ENCODE measurements at regions not wholly inside any gene's neighbourhood (a gene's known extent, or its start where the extent isn't known, plus 50 kb on each side); places are given as distances from the start of the nearest gene placed in this dataset.

DNA sequence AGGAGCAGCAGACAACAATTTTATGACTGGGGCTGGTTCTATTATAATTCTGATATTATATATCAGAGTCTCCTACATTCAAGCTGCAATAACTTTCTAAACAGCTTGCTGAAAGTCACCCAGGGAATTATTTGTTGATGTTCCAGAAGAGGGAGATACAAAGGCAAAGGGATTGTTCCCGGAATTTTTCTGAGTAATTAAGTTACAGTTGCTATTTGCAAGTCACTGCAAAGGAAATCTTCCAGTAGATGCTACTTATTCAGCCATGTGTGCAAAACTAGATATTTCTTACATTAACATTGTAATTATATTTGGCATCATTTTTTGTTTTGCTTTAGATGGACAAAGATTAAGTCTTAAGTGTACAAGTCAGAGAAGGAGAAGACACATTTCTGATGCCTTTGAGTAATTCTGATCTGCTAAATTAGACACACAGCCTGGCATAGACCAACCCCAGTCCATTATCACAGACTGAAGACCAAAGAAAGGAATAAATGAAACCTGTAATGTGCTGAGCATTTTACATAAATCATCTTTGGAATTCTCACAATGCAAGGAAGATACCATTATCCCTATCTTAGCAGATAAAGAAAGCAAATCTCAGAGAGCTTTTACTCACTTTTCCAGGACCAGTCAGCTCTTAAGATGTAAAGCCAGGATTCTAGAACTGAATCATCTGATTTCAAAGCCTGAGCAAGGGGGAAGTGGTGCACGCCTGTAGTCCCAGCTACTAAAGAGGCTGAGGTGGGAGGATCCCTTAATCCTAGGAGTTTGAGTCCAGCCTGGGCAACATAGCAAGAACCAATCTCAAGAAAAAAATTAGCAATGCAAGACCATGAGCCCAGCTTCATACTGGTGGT lies 62.6 kb upstream of the AKAP12 start:
- ChIA-PET CTCF (no interaction called here), POLR2A (ENCODE audit: unreplicated experiment) (no interaction called here)
- no TSS peak for BruUV-seq (replicated peaks)
- intact Hi-C loops (cut with micrococcal nuclease) = no loop called here
- TF ChIP-seq EZH2 (IDR thresholded peaks at IDR 0.05; ENCODE audit: low read length, unreplicated experiment) = no peak
- TF ChIP-seq EZH2phosphoT487 (IDR thresholded peaks at IDR 0.05; ENCODE audit: borderline replicate concordance, low read length) = no peak
- TF ChIP-seq, protein P1, sequence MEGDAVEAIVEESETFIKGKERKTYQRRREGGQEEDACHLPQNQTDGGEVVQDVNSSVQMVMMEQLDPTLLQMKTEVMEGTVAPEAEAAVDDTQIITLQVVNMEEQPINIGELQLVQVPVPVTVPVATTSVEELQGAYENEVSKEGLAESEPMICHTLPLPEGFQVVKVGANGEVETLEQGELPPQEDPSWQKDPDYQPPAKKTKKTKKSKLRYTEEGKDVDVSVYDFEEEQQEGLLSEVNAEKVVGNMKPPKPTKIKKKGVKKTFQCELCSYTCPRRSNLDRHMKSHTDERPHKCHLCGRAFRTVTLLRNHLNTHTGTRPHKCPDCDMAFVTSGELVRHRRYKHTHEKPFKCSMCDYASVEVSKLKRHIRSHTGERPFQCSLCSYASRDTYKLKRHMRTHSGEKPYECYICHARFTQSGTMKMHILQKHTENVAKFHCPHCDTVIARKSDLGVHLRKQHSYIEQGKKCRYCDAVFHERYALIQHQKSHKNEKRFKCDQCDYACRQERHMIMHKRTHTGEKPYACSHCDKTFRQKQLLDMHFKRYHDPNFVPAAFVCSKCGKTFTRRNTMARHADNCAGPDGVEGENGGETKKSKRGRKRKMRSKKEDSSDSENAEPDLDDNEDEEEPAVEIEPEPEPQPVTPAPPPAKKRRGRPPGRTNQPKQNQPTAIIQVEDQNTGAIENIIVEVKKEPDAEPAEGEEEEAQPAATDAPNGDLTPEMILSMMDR (conservative IDR thresholded peaks at IDR 0.05; ENCODE audit: low read depth, low read length) = no peak
- DNase-seq (no peak), ATAC-seq (no peak)
- H3K27me3 ChIP-seq (ENCODE audit: low read length) = no peaks in the 10 kb centered on the region
- H3K9me2 ChIP-seq (replicated peaks; ENCODE audit: low read length) = no peaks in the 10 kb centered on the region
- no peak overlapping the region for H3K27ac ChIP-seq (ENCODE audit: low read length)
- H4K20me1 ChIP-seq (ENCODE audit: low read length) = no peaks in the 10 kb centered on the region
- no peak overlapping the region for H3K9ac ChIP-seq (ENCODE audit: low read length)
- no peaks in the 10 kb centered on the region for H3K79me2 ChIP-seq (ENCODE audit: low read length)
- no peak overlapping the region for H3K4me3 ChIP-seq (ENCODE audit: low read length)
- H2AFZ ChIP-seq (ENCODE audit: low read length) = no peak overlapping the region
- H3K4me1 ChIP-seq (ENCODE audit: insufficient read depth, low read length) = no peaks in the 10 kb centered on the region
- no peak overlapping the region for H3K4me2 ChIP-seq (ENCODE audit: low read length)
- no peaks in the 10 kb centered on the region for H3K36me3 ChIP-seq (ENCODE audit: low read depth, low read length)
- no peaks in the 10 kb centered on the region for H3F3A ChIP-seq (ENCODE audit: low read length, unreplicated experiment)
- no peaks in the 10 kb centered on the region for H3K9me3 ChIP-seq (ENCODE audit: low read length)

GRCh38 chr6:151178373-151178772 lies 61.4 kb upstream of the AKAP12 start:
- Histone ChIP-seq H3K4me2 (ENCODE audit: low read length) (no peak overlapping the region), H3K4me1 (ENCODE audit: insufficient read depth, low read length) (no peaks in the 10 kb centered on the region), H3K36me3 (ENCODE audit: low read depth, low read length) (no peaks in the 10 kb centered on the region), H3K9me3 (ENCODE audit: low read length) (no peaks in the 10 kb centered on the region), H3K27ac (ENCODE audit: low read length) (no peak overlapping the region), H3K27me3 (ENCODE audit: low read length) (no peaks in the 10 kb centered on the region), H3K4me3 (ENCODE audit: low read length) (no peak overlapping the region), H3K9me2 (replicated peaks; ENCODE audit: low read length) (no peaks in the 10 kb centered on the region), H3K9ac (ENCODE audit: low read length) (no peak overlapping the region), H3K79me2 (ENCODE audit: low read length) (no peaks in the 10 kb centered on the region), H2AFZ (ENCODE audit: low read length) (no peak overlapping the region), H3F3A (ENCODE audit: low read length, unreplicated experiment) (no peaks in the 10 kb centered on the region), H4K20me1 (ENCODE audit: low read length) (no peaks in the 10 kb centered on the region)
- no peak for TF ChIP-seq EZH2phosphoT487 (IDR thresholded peaks at IDR 0.05; ENCODE audit: borderline replicate concordance, low read length)
- TF ChIP-seq, protein P1 (conservative IDR thresholded peaks at IDR 0.05; ENCODE audit: low read depth, low read length) = no peak
- no peak for TF ChIP-seq EZH2 (IDR thresholded peaks at IDR 0.05; ENCODE audit: low read length, unreplicated experiment)
- intact Hi-C loops (cut with micrococcal nuclease) = no loop called here
- ATAC-seq (no peak), DNase-seq (no peak)
- CTCF ChIA-PET = no interaction called here
- POLR2A ChIA-PET (ENCODE audit: unreplicated experiment) = no interaction called here
- no TSS peak for BruUV-seq (replicated peaks)

- Histone ChIP-seq H3K36me3 (ENCODE audit: low read depth, low read length) (no peaks in the 10 kb centered on the region), H3K79me2 (ENCODE audit: low read length) (no peaks in the 10 kb centered on the region), H4K20me1 (ENCODE audit: low read length) (no peaks in the 10 kb centered on the region), H3K9ac (ENCODE audit: low read length) (no peak overlapping the region), H3K9me2 (replicated peaks; ENCODE audit: low read length) (no peaks in the 10 kb centered on the region), H3K4me2 (ENCODE audit: low read length) (no peak overlapping the region), H3K9me3 (ENCODE audit: low read length) (no peaks in the 10 kb centered on the region), H3F3A (ENCODE audit: low read length, unreplicated experiment) (no peaks in the 10 kb centered on the region), H3K4me1 (ENCODE audit: insufficient read depth, low read length) (no peaks in the 10 kb centered on the region), H3K4me3 (ENCODE audit: low read length) (no peak overlapping the region), H2AFZ (ENCODE audit: low read length) (no peak overlapping the region), H3K27me3 (ENCODE audit: low read length) (no peaks in the 10 kb centered on the region), H3K27ac (ENCODE audit: low read length) (no peak overlapping the region)
- no TSS peak for BruUV-seq (replicated peaks)
- ChIA-PET POLR2A (ENCODE audit: unreplicated experiment) (no interaction called here), CTCF (interaction anchor here (0.6 kb wide), 1 partner anchor 38 kb away, joined by 3 read pairs; no protein-coding TSS in a partner anchor)
- intact Hi-C loops (cut with micrococcal nuclease) = no loop called here
- DNase-seq (peak; percentile 26), ATAC-seq (peak; percentile 63)
- no peak for TF ChIP-seq EZH2 (IDR thresholded peaks at IDR 0.05; ENCODE audit: low read length, unreplicated experiment)
- no peak for TF ChIP-seq EZH2phosphoT487 (IDR thresholded peaks at IDR 0.05; ENCODE audit: borderline replicate concordance, low read length)
- TF ChIP-seq, protein P1 (conservative IDR thresholded peaks at IDR 0.05; ENCODE audit: low read depth, low read length) = no peak
Measured at GRCh38 chr6:151179321-151179720, 60.4 kb upstream of the AKAP12 start.
